NCI-H526 (cell line): ENCODE measurements at regions not wholly inside any gene's neighbourhood (a gene's known extent, or its start where the extent isn't known, plus 50 kb on each side); places are given as distances from the start of the nearest gene placed in this dataset.

Experiments used
- DNase-seq, 2 experiments: peaks; one replicate each; lab custom pipeline; 2025; lab: John Stamatoyannopoulos, UW

DNA sequence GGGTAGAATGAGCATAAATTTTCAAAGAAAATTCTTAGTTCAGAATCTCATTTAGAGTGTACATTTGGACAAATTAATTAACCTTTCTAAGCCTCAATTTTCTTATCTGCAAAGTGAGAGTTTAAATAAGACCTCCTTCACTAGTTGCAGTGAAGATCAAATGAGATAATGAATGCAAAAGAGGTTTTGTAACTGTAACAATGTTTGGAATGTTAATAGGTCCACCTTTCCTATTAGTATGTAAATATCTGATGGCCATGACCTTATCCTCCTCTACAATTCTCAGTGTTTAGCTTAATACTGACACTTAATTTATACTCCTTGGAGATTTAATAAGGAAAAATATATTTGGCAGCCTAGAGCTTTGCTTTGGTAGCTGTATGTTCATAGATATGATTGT lies 138.8 kb downstream of the GABRG1 start:
- no peak for DNase-seq

DNA sequence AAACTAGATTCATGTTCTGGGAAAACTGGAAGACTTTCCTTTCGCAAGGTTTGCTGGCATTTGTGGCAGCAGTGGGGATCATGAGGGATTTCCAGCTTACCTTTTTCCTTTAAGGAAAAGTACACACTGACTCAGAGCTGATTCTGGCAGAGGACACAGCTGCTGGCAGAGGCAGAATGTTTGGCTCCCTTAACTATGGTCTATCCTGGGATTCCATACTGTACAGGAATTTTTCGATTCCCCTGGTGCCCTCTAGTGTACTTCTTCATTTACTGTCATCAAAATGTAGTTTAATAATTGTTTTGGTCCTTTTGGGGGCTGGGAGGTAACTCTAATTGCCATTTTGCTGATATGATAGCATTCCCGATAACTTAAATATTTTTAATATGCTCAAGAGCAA lies 152.7 kb downstream of the GABRG1 start:
- DNase-seq: no peak

- DNase-seq: no peak
These were observed 166.5 kb downstream of the GABRG1 start for GRCh38 chr4:45957353-45957752.

GRCh38 chr4:45954276-45954675 lies 169.6 kb downstream of the GABRG1 start:
- no peak for DNase-seq

DNA sequence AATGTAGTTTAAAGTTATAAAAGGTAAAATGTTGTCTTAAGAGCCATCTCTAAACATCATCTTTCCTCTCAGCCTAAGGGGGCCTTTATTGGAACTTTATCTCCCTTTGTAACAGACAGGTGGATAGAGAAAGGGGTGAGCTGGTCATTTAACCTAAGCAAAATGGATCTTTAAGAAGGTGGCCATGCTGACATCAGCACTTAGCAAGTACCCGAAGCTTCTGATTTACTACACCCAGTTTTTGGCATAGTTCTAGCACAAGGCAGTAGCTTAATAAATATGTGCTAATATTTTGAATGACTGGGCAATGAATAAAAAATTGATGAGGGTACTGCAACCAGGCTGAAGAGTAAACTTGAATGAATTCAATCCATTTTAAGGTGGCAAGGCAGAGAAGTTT lies 172.7 kb downstream of the GABRG1 start:
- DNase-seq: no peak

- no peak for DNase-seq
These were observed 177.2 kb downstream of the GABRG1 start for GRCh38 chr4:45946699-45947098.

DNA sequence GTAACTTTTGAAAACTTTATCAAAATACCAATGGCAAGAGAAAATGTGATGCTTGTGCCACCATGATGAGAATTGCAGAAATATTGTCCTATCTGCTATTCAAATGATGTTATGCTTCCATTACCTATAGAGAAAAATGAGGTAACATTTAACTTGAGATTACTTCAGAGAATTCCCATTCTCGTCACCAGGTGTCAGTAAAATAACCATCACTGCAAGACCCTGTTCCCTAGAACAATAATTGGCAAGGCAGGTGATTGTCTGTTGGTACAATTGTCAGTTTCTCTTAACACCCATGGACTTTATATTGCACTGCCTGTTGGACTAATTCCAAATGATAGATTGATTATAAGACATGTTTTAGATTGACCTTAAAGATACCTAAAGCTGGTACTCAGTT lies 179.9 kb downstream of the GABRG1 start:
- peak in 1 of 2 experiments; percentile 6 for DNase-seq

DNA sequence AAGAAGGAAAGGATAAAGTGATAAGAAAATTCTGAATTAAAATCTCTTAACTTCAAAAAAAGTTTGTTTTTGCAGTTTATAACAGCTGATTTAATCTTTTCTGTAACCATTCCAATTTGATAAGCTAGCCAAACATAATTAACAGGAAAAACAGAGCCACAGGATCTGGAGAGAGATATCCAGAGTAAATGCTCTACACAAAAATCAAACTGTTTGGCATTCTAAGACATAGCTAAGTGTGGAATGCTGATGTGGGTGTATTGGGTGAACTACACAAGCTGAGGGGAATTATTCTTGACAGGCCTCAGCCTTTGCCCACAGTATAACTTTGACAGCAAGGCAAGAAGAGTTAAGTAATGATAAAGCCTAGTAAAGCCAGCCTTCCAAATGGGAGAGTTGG lies 184.8 kb downstream of the GABRG1 start:
- DNase-seq: no peak

DNA sequence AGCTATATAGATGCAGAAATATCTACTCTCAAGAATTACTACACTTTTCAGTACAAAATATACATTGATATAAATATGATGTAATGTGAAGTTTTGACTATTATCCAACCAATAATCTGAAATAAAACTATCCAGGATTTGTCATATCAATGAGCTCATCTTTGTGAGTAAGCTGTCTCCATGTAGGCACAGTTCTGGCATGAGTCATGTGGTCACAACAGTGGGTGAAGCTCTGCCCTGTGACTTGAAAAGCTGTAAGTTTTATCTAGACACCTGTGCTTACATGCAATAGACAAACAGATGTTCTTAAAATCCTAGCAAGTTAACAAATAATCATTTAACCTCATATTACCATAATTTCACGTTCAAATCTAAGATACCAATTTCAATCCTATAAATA lies 192.7 kb downstream of the GABRG1 start:
- no peak for DNase-seq

DNA sequence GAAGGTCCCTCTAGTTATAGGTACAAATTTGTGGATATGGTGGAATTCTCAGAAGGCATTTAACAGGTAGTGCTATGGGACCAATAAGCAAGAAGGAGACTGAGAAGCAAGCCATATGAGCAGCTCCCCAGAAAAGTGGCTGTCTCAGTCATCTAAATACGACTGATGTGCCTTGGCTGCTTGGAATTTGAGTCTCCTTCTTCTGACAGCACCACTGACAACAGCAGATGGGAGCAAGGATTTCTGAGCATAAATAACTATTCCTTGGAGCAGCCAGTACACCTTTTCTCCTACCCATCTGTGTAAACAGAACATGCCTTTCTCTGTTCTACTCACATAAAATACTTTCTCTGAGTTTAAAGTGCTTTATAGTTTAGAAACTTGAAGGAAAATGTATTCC lies 196.2 kb downstream of the GABRG1 start:
- DNase-seq: no peak

DNA sequence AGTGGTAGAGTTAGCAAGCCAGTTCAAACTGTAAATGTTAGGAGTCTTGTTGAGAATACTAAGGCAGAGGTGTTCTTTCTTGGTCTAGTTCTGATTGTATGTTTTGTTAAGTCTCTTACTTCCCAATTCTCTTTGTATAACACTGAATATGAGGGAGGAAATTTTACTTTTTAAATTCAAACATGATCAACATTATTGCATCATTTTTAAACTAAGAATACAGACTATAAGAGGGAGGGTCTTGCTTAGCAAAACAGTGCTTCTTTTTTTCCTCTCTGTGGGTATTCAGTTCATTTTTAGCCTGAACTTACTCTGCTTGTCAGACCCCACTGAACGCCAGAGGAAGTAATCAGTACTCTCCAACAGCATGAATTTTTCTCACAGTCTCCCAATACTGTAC lies 198.0 kb downstream of the GABRG1 start:
- no peak for DNase-seq

GRCh38 chr4:45920861-45921260 lies 203.0 kb downstream of the GABRG1 start:
- no peak for DNase-seq

- no peak for DNase-seq
These were observed 213.3 kb downstream of the GABRG1 start for GRCh38 chr4:45910511-45910910.

DNA sequence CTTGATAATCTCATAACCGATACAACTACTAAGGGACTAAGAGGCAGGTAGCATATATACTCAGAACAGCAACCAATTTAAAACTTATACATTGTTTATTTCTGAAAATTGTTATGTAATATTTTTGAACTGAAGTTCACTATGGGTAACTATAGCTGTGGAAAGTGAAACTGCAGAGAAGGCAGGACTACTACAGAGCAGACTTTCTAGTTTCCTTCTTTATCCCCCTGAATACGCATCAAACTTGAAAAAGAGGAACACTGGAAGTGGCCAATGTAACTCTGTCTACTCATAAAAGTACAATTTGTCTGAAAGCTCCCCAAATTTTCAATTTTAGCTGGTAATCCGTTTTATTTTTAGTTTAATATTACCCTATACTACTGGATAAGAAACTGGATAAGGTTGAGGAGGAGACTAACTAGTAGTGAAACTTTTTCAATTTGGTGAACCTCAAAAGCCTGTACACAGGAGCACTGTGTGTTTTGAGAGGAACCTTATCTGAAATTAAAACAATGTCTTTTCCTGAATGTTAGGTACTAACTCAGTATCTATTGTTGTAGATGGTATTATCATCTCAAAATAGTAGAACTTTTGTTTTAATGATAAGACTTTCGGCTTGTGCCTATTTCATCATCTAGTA lies 225.8 kb downstream of the GABRG1 start:
- no peak for DNase-seq

GRCh38 chr4:45883421-45883820 lies 240.4 kb downstream of the GABRG1 start:
- DNase-seq: no peak

DNA sequence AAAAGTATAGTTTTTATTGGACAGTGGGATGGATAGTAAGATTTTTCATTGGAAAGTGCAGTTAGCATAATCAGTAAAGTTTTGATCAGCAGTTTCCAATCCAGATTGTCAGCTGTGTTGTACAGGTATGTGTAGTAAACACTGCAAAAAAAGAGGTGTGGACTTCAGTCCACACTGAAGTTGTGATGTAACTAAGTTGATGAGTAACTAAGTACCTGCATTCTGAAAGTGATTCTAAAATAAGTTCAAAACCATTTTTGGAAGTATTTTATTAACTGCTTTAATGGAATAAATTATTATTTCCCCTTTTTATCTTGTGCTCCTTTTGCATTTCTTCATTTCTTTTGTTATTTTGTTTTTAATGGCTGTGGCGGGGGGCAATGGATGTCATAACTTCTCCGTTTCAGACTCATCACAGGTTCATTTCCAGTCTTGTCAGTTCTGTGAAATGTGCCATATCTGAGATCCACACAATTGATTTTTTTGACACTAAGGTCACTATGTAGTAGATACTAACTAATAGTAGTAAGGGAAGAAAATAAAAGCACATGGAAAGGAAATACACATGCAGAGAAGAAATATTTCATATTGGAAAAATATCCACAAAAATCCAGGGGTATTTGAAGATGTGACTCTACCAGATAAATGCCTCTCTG lies 247.5 kb downstream of the GABRG1 start:
- no peak for DNase-seq

- no peak for DNase-seq
These were observed 254.7 kb downstream of the GABRG1 start for GRCh38 chr4:45869184-45869583.

- no peak for DNase-seq
These were observed 258.1 kb downstream of the GABRG1 start for GRCh38 chr4:45865781-45866180.

DNA sequence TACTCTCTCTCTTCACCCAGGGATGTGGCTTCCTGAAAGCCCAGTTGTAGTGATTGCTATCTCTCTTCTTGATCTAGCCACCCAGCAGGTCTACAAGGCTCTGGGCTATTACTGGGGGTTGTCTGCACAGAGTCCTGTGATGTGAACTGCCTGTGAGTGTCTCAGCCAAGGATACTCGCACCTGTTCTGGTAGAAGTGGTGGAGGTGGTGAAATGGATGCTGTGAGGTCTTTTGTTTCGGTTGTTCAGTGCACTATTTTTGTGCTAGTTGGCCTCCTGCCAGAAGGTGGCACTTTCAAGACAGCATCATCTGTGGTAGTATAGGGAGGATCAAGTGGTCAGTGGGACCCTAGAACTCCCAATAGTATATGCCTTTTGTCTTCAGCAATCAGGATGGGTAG lies 268.0 kb downstream of the GABRG1 start:
- no peak for DNase-seq

DNA sequence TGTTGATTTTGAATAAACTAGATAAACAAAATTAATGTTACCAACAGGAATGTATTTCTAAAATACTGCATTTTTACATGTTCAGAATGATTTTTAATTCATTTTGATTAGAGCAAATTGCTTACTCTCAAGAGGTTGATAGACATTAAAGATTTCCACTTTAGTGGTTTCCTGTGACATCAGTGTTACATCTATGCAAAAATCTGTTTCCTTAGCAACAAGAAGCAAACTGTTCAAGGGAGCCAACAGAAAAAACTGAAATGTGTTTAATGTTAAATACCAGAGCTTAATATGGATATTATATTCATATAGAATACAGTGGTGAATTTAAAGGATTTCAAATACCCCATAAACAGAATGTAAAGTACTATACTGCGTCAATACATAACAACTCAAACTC lies 277.8 kb downstream of the GABRG1 start:
- DNase-seq: no peak

DNA sequence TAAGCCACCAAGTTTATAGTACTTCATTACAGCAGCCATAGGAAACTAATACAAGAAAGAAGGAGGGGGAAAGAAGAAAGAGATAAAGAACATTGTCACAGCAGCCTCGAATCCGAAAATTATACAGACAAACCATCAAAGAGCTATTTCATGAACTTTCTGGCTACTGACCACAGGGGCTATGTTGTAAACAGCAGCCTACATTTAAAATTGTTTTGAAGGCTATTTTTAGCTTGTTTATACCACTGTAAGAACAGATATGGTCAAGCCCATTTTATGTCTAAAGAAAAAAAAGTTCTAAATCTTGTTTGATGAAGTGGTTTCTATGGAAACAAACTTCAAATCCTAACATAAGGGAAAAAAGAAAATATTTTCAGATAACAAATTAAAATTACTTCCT lies 282.1 kb downstream of the GABRG1 start:
- no peak for DNase-seq

DNA sequence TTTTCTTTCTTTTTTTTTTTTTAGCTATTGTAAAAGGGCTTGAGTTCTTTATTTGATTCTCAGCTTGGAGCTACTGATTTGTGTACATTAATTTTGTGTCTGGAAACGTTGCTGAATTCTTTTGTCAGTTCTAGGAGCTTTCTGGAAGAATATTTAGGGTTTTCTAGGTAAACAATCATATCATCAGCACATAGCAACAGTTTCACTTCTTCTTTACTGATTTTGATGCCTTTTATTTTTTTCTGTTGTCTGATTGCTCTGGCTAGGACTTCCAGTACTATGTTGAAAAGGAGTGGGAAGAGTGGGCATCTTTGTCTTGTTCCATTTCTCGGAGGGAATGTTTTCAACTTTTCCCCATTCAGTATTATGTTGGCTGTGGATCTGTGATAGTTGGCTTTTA lies 292.2 kb downstream of the GABRG1 start:
- no peak for DNase-seq

GRCh38 chr4:45803994-45804393 lies 319.9 kb downstream of the GABRG1 start:
- DNase-seq: no peak

DNA sequence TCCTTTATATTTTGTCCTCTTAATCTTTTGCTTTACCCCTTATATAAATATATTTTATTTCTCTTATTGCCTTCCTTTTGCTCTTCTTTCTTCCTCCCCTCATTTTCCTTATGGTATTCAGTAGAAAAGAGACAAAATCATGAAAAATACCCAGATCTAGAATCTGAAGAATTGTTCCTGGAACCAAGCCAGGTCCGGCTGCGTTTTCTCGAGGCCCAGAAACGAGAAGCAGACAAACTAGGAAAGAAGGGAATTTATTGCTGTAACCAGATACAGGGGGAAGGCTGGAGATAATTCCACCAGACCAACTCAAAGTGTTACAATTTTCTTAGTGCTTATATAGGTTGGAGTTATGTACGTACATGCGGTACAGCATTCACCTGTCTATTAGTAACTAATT lies 328.7 kb downstream of the GABRG1 start:
- no peak for DNase-seq
